ENCODE measurements at regions not wholly inside any gene's neighbourhood (a gene's known extent, or its start where the extent isn't known, plus 50 kb on each side); places are given as distances from the start of the nearest gene placed in this dataset.

GRCh38 chr7:16028103-16028502 is 341.6 kb upstream of the MEOX2 start:
- TF ChIP-seq TAF1 (IDR thresholded peaks at IDR 0.05; ENCODE audit: borderline replicate concordance, low read depth, low read length) (no peak), POLR2AphosphoS5 (IDR thresholded peaks at IDR 0.05; ENCODE audit: low read depth, low read length) (no peak), POLR2A (IDR thresholded peaks at IDR 0.05; ENCODE audit: low read depth, low read length) (no peak)

Data from GM12892 (cell line).